ENCODE measurements at regions not wholly inside any gene's neighbourhood (a gene's known extent, or its start where the extent isn't known, plus 50 kb on each side); places are given as distances from the start of the nearest gene placed in this dataset.
"Not testable (repeated sequence)": the region's sequence is repeated elsewhere in the genome, so short reads cannot be mapped to it uniquely, and the experiment has no call there.

- no peak for DNase-seq
Measured at GRCh38 chr12:126400831-126401230, 1335.6 kb downstream of the AACS start.

- no peak for DNase-seq
Measured at GRCh38 chr12:126404293-126404881, 1339.2 kb downstream of the AACS start.

GRCh38 chr12:126418400-126418799 is 1353.2 kb downstream of the AACS start:
- DNase-seq, result no peak

- no peak for DNase-seq
Measured at GRCh38 chr12:126419131-126419530, 1353.9 kb downstream of the AACS start.

- no peak for DNase-seq
Measured at GRCh38 chr12:126424696-126425095, 1359.5 kb downstream of the AACS start.

GRCh38 chr12:126425264-126425663 is 1360.0 kb downstream of the AACS start:
- no peak for DNase-seq

GRCh38 chr12:126428769-126429168 is 1363.5 kb downstream of the AACS start:
- no peak for DNase-seq

GRCh38 chr12:126430921-126431320 is 1365.7 kb downstream of the AACS start:
- no peak for DNase-seq

GRCh38 chr12:126431767-126432166 is 1366.5 kb downstream of the AACS start:
- DNase-seq, result no peak

- DNase-seq, result no peak
Measured at GRCh38 chr12:126432780-126433179, 1367.5 kb downstream of the AACS start.

GRCh38 chr12:126434412-126434985 is 1369.3 kb downstream of the AACS start:
- DNase-seq, result no peak

GRCh38 chr12:126436041-126436440 is 1370.8 kb downstream of the AACS start:
- DNase-seq, result no peak

- DNase-seq, result no peak
Measured at GRCh38 chr12:126437934-126438333, 1372.7 kb downstream of the AACS start.

GRCh38 chr12:126443977-126444376 is 1378.7 kb downstream of the AACS start:
- DNase-seq, result no peak

GRCh38 chr12:126447346-126447745 is 1382.1 kb downstream of the AACS start:
- no peak for DNase-seq

- DNase-seq, result no peak
Measured at GRCh38 chr12:126451809-126452208, 1386.6 kb downstream of the AACS start.

- not testable (repeated sequence) for DNase-seq
Measured at GRCh38 chr12:126452686-126453085, 1387.5 kb downstream of the AACS start.

GRCh38 chr12:126454581-126454980 is 1389.3 kb downstream of the AACS start:
- no peak for DNase-seq

GRCh38 chr12:126457776-126458175 is 1392.5 kb downstream of the AACS start:
- DNase-seq, result no peak

- DNase-seq, result no peak
Measured at GRCh38 chr12:126464153-126464552, 1398.9 kb downstream of the AACS start.

GRCh38 chr12:126469211-126469610 is 1404.0 kb downstream of the AACS start:
- no peak for DNase-seq

GRCh38 chr12:126474703-126475102 is 1409.5 kb downstream of the AACS start:
- DNase-seq, result no peak

GRCh38 chr12:126480451-126480850 is 1415.2 kb downstream of the AACS start:
- DNase-seq, result no peak

- DNase-seq, result no peak
Measured at GRCh38 chr12:126481688-126482087, 1416.5 kb downstream of the AACS start.

- DNase-seq, result no peak
Measured at GRCh38 chr12:126482238-126482889, 1417.1 kb downstream of the AACS start.
